Uterus (tissue), 2 donors: ENCODE measurements at regions not wholly inside any gene's neighbourhood (a gene's known extent, or its start where the extent isn't known, plus 50 kb on each side); places are given as distances from the start of the nearest gene placed in this dataset.

Experiments
- POLR2A ChIP-seq, 2 donors: fragments of 450-650 bp; IDR thresholded peaks; one replicate each; pipeline ENCODE4 v1.6.1; 2016; ENCODE audit warnings: antibody characterized with exemption in 2 of 2, mild to moderate bottlenecking in 1 of 2, moderate library complexity in 1 of 2
- TF ChIP-seq, protein P1 (sequence below), 4 experiments: fragments of 200-600 bp in 2 of 4; fragments of 450-650 bp in 2 of 4; sonication (generic) in 2 of 4; IDR thresholded peaks; one replicate each; pipeline ENCODE4 v1.5.1; 2016 to 2019; ENCODE audit warnings: antibody characterized with exemption in 4 of 4, mild to moderate bottlenecking in 2 of 4, moderate library complexity in 1 of 4

DNA sequence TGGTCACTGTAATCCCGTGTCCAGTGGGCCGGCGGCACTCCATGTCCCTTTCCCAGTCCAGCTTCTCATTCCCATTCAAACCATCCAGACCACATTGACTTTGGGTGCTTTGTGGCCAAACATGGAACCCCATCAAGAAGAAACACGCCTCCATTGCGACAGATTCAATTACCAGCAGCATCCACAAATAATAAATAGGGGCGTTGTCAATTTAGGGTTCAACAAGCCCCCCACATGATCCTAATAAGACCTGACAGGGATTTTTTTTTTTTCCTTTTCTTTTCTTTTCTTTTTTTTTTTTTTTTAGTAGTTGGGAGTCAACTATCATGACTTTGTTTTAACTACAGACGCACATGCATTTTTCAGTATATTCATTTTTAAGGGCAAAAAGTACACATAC is 149.4 kb downstream of the DICER1 start:
- TF ChIP-seq, protein P1, sequence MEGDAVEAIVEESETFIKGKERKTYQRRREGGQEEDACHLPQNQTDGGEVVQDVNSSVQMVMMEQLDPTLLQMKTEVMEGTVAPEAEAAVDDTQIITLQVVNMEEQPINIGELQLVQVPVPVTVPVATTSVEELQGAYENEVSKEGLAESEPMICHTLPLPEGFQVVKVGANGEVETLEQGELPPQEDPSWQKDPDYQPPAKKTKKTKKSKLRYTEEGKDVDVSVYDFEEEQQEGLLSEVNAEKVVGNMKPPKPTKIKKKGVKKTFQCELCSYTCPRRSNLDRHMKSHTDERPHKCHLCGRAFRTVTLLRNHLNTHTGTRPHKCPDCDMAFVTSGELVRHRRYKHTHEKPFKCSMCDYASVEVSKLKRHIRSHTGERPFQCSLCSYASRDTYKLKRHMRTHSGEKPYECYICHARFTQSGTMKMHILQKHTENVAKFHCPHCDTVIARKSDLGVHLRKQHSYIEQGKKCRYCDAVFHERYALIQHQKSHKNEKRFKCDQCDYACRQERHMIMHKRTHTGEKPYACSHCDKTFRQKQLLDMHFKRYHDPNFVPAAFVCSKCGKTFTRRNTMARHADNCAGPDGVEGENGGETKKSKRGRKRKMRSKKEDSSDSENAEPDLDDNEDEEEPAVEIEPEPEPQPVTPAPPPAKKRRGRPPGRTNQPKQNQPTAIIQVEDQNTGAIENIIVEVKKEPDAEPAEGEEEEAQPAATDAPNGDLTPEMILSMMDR (IDR thresholded peaks at IDR 0.05) = no peak
- TF ChIP-seq POLR2A (IDR thresholded peaks at IDR 0.05) = no peak
